ENCODE measurements at regions not wholly inside any gene's neighbourhood (a gene's known extent, or its start where the extent isn't known, plus 50 kb on each side); places are given as distances from the start of the nearest gene placed in this dataset.
A peak's percentile ranks its signal among the peaks of the same experiment; 100 is the strongest.
"Not testable (repeated sequence)": the region's sequence is repeated elsewhere in the genome, so short reads cannot be mapped to it uniquely, and the experiment has no call there.

- H3K36me3 ChIP-seq (ENCODE audit: control insufficient read depth, insufficient read depth, low read length), result no peaks in the 10 kb centered on the region
- WGBS (ENCODE audit: insufficient coverage), result 88% methylated on average over 2 of the region's 5 CpGs
- no peaks in the 10 kb centered on the region for H3K4me1 ChIP-seq (ENCODE audit: control insufficient read depth, insufficient read depth, low read length)
- no peaks in the 10 kb centered on the region for H3K27me3 ChIP-seq (ENCODE audit: control insufficient read depth, insufficient read depth, low read length)
- no peaks in the 10 kb centered on the region for H3K9me3 ChIP-seq (ENCODE audit: control insufficient read depth, insufficient read depth, low read length)
- H3K27ac ChIP-seq (ENCODE audit: low read depth, low read length), result no peak overlapping the region
- no peak overlapping the region for H3K4me3 ChIP-seq (ENCODE audit: low read depth, low read length)
- DNase-seq (ENCODE audit: low read depth in 4 of 6, low spot score in 6 of 6), result no peak
Observed at GRCh38 chr16:5769513-5769912, 671.9 kb upstream of the EEF2KMT start.

GRCh38 chr16:5768445-5768844 lies 670.9 kb upstream of the EEF2KMT start:
- WGBS (ENCODE audit: insufficient coverage), result 86% methylated on average over 5 of the region's 7 CpGs
- no peak for DNase-seq (ENCODE audit: low read depth in 4 of 6, low spot score in 6 of 6)
- no peak overlapping the region for H3K4me3 ChIP-seq (ENCODE audit: low read depth, low read length)
- no peaks in the 10 kb centered on the region for H3K36me3 ChIP-seq (ENCODE audit: control insufficient read depth, insufficient read depth, low read length)
- no peak overlapping the region for H3K27ac ChIP-seq (ENCODE audit: low read depth, low read length)
- H3K27me3 ChIP-seq (ENCODE audit: control insufficient read depth, insufficient read depth, low read length), result no peaks in the 10 kb centered on the region
- no peaks in the 10 kb centered on the region for H3K4me1 ChIP-seq (ENCODE audit: control insufficient read depth, insufficient read depth, low read length)
- H3K9me3 ChIP-seq (ENCODE audit: control insufficient read depth, insufficient read depth, low read length), result no peaks in the 10 kb centered on the region

GRCh38 chr16:5763176-5763575 lies 665.6 kb upstream of the EEF2KMT start:
- Histone ChIP-seq H3K27ac (ENCODE audit: low read depth, low read length) (no peak overlapping the region), H3K4me3 (ENCODE audit: low read depth, low read length) (no peak overlapping the region), H3K27me3 (ENCODE audit: control insufficient read depth, insufficient read depth, low read length) (no peaks in the 10 kb centered on the region), H3K9me3 (ENCODE audit: control insufficient read depth, insufficient read depth, low read length) (no peaks in the 10 kb centered on the region), H3K36me3 (ENCODE audit: control insufficient read depth, insufficient read depth, low read length) (no peaks in the 10 kb centered on the region), H3K4me1 (ENCODE audit: control insufficient read depth, insufficient read depth, low read length) (no peaks in the 10 kb centered on the region)
- peak in 2 of 6 donors; percentile 18 to 36 for DNase-seq (ENCODE audit: low read depth in 4 of 6, low spot score in 6 of 6)
- 60% methylated on average over 8 of the region's 11 CpGs for WGBS (ENCODE audit: insufficient coverage)

GRCh38 chr16:5762362-5762761 lies 664.8 kb upstream of the EEF2KMT start:
- no peaks in the 10 kb centered on the region for H3K27me3 ChIP-seq (ENCODE audit: control insufficient read depth, insufficient read depth, low read length)
- 62% methylated on average over 8 of the region's 10 CpGs for WGBS (ENCODE audit: insufficient coverage)

GRCh38 chr16:5761592-5761991 lies 664.0 kb upstream of the EEF2KMT start:
- H3K9me3 ChIP-seq (ENCODE audit: control insufficient read depth, insufficient read depth, low read length), result no peaks in the 10 kb centered on the region
- no peaks in the 10 kb centered on the region for H3K36me3 ChIP-seq (ENCODE audit: control insufficient read depth, insufficient read depth, low read length)
- WGBS (ENCODE audit: insufficient coverage), result 100% methylated on average over 1 of the region's 2 CpGs
- H3K27ac ChIP-seq (ENCODE audit: low read depth, low read length), result no peak overlapping the region
- no peak overlapping the region for H3K4me3 ChIP-seq (ENCODE audit: low read depth, low read length)
- no peak for DNase-seq (ENCODE audit: low read depth in 4 of 6, low spot score in 6 of 6)
- no peaks in the 10 kb centered on the region for H3K4me1 ChIP-seq (ENCODE audit: control insufficient read depth, insufficient read depth, low read length)
- H3K27me3 ChIP-seq (ENCODE audit: control insufficient read depth, insufficient read depth, low read length), result no peaks in the 10 kb centered on the region

More at GRCh38 chr16:5762362-5762761, 664.8 kb upstream of the EEF2KMT start:
- Histone ChIP-seq H3K36me3 (ENCODE audit: control insufficient read depth, insufficient read depth, low read length) (no peaks in the 10 kb centered on the region), H3K4me3 (ENCODE audit: low read depth, low read length) (no peak overlapping the region), H3K9me3 (ENCODE audit: control insufficient read depth, insufficient read depth, low read length) (no peaks in the 10 kb centered on the region), H3K4me1 (ENCODE audit: control insufficient read depth, insufficient read depth, low read length) (no peaks in the 10 kb centered on the region), H3K27ac (ENCODE audit: low read depth, low read length) (no peak overlapping the region)
- DNase-seq (ENCODE audit: low read depth in 4 of 6, low spot score in 6 of 6), result peak in 1 of 6 donors; percentile 81

DNA sequence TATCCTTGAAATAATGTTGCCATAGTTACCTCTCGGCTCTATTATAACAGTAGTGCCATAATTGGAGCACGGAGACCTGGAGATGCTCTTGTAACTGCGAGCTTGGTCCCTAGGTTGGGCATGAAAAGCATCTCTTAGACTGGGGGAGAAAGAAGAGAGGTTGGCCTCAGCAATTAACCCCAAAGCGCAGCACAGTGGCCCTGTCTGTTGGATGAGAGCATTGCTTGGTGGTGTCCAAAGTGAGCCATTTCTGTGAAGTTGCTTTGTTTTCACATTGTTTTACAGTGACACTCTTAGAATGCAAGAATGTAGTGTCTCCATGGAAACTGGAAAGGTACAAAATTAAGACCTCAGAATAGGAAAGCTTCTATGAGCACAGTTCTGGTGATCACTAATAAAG lies 660.7 kb upstream of the EEF2KMT start:
- WGBS (ENCODE audit: insufficient coverage), result 65% methylated on average over 3 of the region's 4 CpGs
- H3K4me3 ChIP-seq (ENCODE audit: low read depth, low read length), result no peak overlapping the region
- peak in 3 of 6 donors; percentile 23 to 86 (median 27) for DNase-seq (ENCODE audit: low read depth in 4 of 6, low spot score in 6 of 6)

GRCh38 chr16:5756969-5757368 lies 659.4 kb upstream of the EEF2KMT start:
- 55% methylated on average over 2 of the region's 5 CpGs for WGBS (ENCODE audit: insufficient coverage)
- H3K27ac ChIP-seq (ENCODE audit: low read depth, low read length), result no peak overlapping the region
- peak in 1 of 6 donors; percentile 57 for DNase-seq (ENCODE audit: low read depth in 4 of 6, low spot score in 6 of 6)

More for the DNA sequence above, 660.7 kb upstream of the EEF2KMT start:
- H3K27me3 ChIP-seq (ENCODE audit: control insufficient read depth, insufficient read depth, low read length), result no peaks in the 10 kb centered on the region
- H3K9me3 ChIP-seq (ENCODE audit: control insufficient read depth, insufficient read depth, low read length), result no peaks in the 10 kb centered on the region
- H3K36me3 ChIP-seq (ENCODE audit: control insufficient read depth, insufficient read depth, low read length), result no peaks in the 10 kb centered on the region
- no peaks in the 10 kb centered on the region for H3K4me1 ChIP-seq (ENCODE audit: control insufficient read depth, insufficient read depth, low read length)
- H3K27ac ChIP-seq (ENCODE audit: low read depth, low read length), result no peak overlapping the region

DNA sequence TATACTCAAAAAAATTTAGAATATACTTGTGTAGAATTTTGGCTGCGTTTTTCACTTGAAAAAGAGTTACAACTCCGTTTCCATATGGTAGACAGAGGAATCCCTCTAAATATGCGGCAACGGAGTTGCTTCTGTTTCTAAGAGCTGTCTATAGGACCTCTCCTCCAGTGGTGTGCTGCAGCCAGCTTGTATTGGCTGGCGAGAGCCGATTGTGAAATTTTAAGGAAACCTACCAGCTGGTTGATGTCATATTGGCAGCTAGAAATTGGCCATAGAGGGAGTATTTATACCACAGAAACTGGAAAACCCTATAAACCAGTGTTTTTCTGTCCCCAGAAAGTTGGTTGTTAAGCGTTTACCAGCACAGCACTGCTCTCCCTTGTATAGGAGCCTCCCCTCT lies 655.8 kb upstream of the EEF2KMT start:
- H3K27ac ChIP-seq (ENCODE audit: low read depth, low read length), result no peak overlapping the region
- DNase-seq (ENCODE audit: low read depth in 4 of 6, low spot score in 6 of 6), result peak in 2 of 6 donors; percentile 67 to 80
- WGBS (ENCODE audit: insufficient coverage), result 82% methylated on average over 2 of the region's 7 CpGs
- no peaks in the 10 kb centered on the region for H3K27me3 ChIP-seq (ENCODE audit: control insufficient read depth, insufficient read depth, low read length)
- H3K9me3 ChIP-seq (ENCODE audit: control insufficient read depth, insufficient read depth, low read length), result no peaks in the 10 kb centered on the region
- no peaks in the 10 kb centered on the region for H3K4me1 ChIP-seq (ENCODE audit: control insufficient read depth, insufficient read depth, low read length)
- no peaks in the 10 kb centered on the region for H3K36me3 ChIP-seq (ENCODE audit: control insufficient read depth, insufficient read depth, low read length)
- H3K4me3 ChIP-seq (ENCODE audit: low read depth, low read length), result no peak overlapping the region

More at GRCh38 chr16:5756969-5757368, 659.4 kb upstream of the EEF2KMT start:
- no peaks in the 10 kb centered on the region for H3K27me3 ChIP-seq (ENCODE audit: control insufficient read depth, insufficient read depth, low read length)
- H3K4me1 ChIP-seq (ENCODE audit: control insufficient read depth, insufficient read depth, low read length), result no peaks in the 10 kb centered on the region
- H3K36me3 ChIP-seq (ENCODE audit: control insufficient read depth, insufficient read depth, low read length), result no peaks in the 10 kb centered on the region
- no peaks in the 10 kb centered on the region for H3K9me3 ChIP-seq (ENCODE audit: control insufficient read depth, insufficient read depth, low read length)
- no peak overlapping the region for H3K4me3 ChIP-seq (ENCODE audit: low read depth, low read length)

DNA sequence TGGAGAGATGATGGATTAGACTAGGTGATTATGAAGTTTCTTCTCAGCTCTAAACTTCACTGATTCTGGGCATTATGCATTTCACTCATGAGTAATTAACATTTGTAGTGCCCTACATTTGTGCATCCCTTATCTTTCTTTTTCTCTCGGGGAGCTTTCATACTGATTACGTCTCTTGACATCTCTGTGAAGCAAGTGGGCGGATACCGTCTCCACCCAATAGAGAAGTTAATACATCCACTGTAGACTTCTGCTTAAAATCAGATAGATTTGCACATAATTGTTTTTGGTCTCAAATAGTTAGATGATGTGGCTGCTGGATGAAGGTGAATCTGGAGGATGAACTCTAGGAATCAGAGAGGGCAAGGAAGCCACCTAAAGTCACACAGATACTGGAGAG lies 653.6 kb upstream of the EEF2KMT start:
- no peaks in the 10 kb centered on the region for H3K27me3 ChIP-seq (ENCODE audit: control insufficient read depth, insufficient read depth, low read length)
- no peak overlapping the region for H3K27ac ChIP-seq (ENCODE audit: low read depth, low read length)
- 90% methylated on average over 2 of the region's 4 CpGs for WGBS (ENCODE audit: insufficient coverage)
- H3K4me3 ChIP-seq (ENCODE audit: low read depth, low read length), result no peak overlapping the region
- no peaks in the 10 kb centered on the region for H3K4me1 ChIP-seq (ENCODE audit: control insufficient read depth, insufficient read depth, low read length)
- DNase-seq (ENCODE audit: low read depth in 4 of 6, low spot score in 6 of 6), result no peak
- H3K9me3 ChIP-seq (ENCODE audit: control insufficient read depth, insufficient read depth, low read length), result no peaks in the 10 kb centered on the region
- H3K36me3 ChIP-seq (ENCODE audit: control insufficient read depth, insufficient read depth, low read length), result no peaks in the 10 kb centered on the region

GRCh38 chr16:5750439-5750838 lies 652.8 kb upstream of the EEF2KMT start:
- H3K9me3 ChIP-seq (ENCODE audit: control insufficient read depth, insufficient read depth, low read length); H3K27ac ChIP-seq (ENCODE audit: low read depth, low read length); H3K27me3 ChIP-seq (ENCODE audit: control insufficient read depth, insufficient read depth, low read length); H3K4me3 ChIP-seq (ENCODE audit: low read depth, low read length); DNase-seq (ENCODE audit: low read depth in 4 of 6, low spot score in 6 of 6); H3K36me3 ChIP-seq (ENCODE audit: control insufficient read depth, insufficient read depth, low read length); H3K4me1 ChIP-seq (ENCODE audit: control insufficient read depth, insufficient read depth, low read length): not testable (repeated sequence)
- 43% methylated on average over 11 of the region's 11 CpGs for WGBS (ENCODE audit: insufficient coverage)
